GM12878 (cell line): ENCODE measurements at regions not wholly inside any gene's neighbourhood (a gene's known extent, or its start where the extent isn't known, plus 50 kb on each side); places are given as distances from the start of the nearest gene placed in this dataset.

Experiments
- ATAC-seq: fragments of 200-7000 bp; cut with Tn5 transposase; 3 replicates; pipeline ENCODE4 v1.9.1; 2020; ENCODE audit warnings: mild to moderate bottlenecking, moderate library complexity
- BruUV-seq: library from RNA; stranded (reverse); fragments of 400-500 nt; replicated peaks from 2 replicates; lab custom pipeline; 2021; lab: Mats Ljungman, UMichigan
- CTCF ChIA-PET: fragments of 300-600 bp; sonication (Branson Sonifier 250); formaldehyde crosslinking; extraction: SDS; loops from one replicate; lab custom pipeline; 2021; ENCODE audit warnings: inconsistent platforms; lab: Yijun Ruan, JAX
- POLR2A ChIA-PET: fragments of 350-600 bp; formaldehyde crosslinking; extraction: SDS; loops from one replicate; lab custom pipeline; 2021; ENCODE audit warnings: inconsistent platforms; lab: Charles Lee
- RAD21 ChIA-PET: fragments of 300-600 bp; sonication (Branson Sonifier 250); formaldehyde crosslinking; loops from one replicate; lab custom pipeline; 2023; ENCODE audit warnings: antibody characterized with exemption; ENCODE audit not compliant: unreplicated experiment; lab: Charles Lee
- SMC1A ChIA-PET: fragments of 300-600 bp; sonication (Branson Sonifier 250); formaldehyde crosslinking; loops from one replicate; lab custom pipeline; 2023; ENCODE audit not compliant: unreplicated experiment, uncharacterized antibody; lab: Charles Lee
- DNase-seq: peaks from one replicate; pipeline ENCODE4 v3.0.0-alpha.2; 2011; ENCODE audit warnings: low read depth, low spot score
- FAIRE-seq: peaks from 3 replicates; lab custom pipeline; 2011; peaks lifted over from hg19 to GRCh38; lab: Jason Lieb, UNC
- H2AFZ ChIP-seq: 2 replicates; pipeline ENCODE4 v1.6.0; 2011; ENCODE audit warnings: low read depth, low read length, control low read depth; ENCODE audit not compliant: control insufficient read depth
- H3K27ac ChIP-seq: 2 replicates; pipeline ENCODE4 v1.5.1; 2011; ENCODE audit warnings: control low read depth; ENCODE audit not compliant: control insufficient read depth, insufficient read depth
- H3K27me3 ChIP-seq, 2 experiments: replicated peaks in 1 of 2; 2 replicates each; pipeline versions ENCODE4 v1.6.0 to v1.6.1; 2011; ENCODE audit warnings: low read length in 1 of 2; ENCODE audit not compliant: control insufficient read depth in 2 of 2, insufficient read depth in 2 of 2
- H3K36me3 ChIP-seq, 2 experiments: 2 replicates each; pipeline ENCODE4 v1.5.1; 2011; ENCODE audit warnings: low read length in 1 of 2; ENCODE audit not compliant: control insufficient read depth in 2 of 2, insufficient read depth in 2 of 2
- H3K4me1 ChIP-seq: 2 replicates; pipeline ENCODE4 v1.6.1; 2011; ENCODE audit warnings: mild to moderate bottlenecking, low read length, moderate library complexity, mixed read lengths; ENCODE audit not compliant: control insufficient read depth, insufficient read depth
- H3K4me2 ChIP-seq: 2 replicates; pipeline ENCODE4 v1.6.0; 2011; ENCODE audit warnings: control low read depth; ENCODE audit not compliant: control insufficient read depth, insufficient read depth
- H3K4me3 ChIP-seq: fragments of 200-600 bp; sonication (generic); 2 replicates; pipeline ENCODE4 v1.5.1; 2016
- H3K79me2 ChIP-seq: 2 replicates; pipeline ENCODE4 v1.6.0; 2011; ENCODE audit warnings: low read length; ENCODE audit not compliant: control insufficient read depth, insufficient read depth
- H3K9ac ChIP-seq: 2 replicates; pipeline ENCODE4 v1.8.0; 2011; ENCODE audit warnings: low read length, control low read depth, mixed read lengths; ENCODE audit not compliant: control insufficient read depth, insufficient read depth
- H3K9me3 ChIP-seq: replicated peaks from 3 replicates; pipeline ENCODE4 v1.5.1; 2011; ENCODE audit warnings: mild to moderate bottlenecking, low read length; ENCODE audit not compliant: control insufficient read depth, insufficient read depth
- H4K20me1 ChIP-seq: 2 replicates; pipeline ENCODE4 v1.6.0; 2011; ENCODE audit not compliant: control insufficient read depth, insufficient read depth
- EP300 ChIP-seq, 2 experiments: fragments of 150-350 bp in 1 of 2; IDR thresholded peaks; 2 replicates each; pipeline ENCODE4 v1.6.1; 2011 to 2012; ENCODE audit warnings: low read depth in 2 of 2, low read length in 2 of 2, borderline replicate concordance in 1 of 2, improper control_type of control experiment in 1 of 2, inconsistent platforms in 1 of 2; ENCODE audit not compliant: control insufficient read depth in 1 of 2
- LARP7 ChIP-seq: fragments of 450-650 bp; IDR thresholded peaks from 2 replicates; pipeline ENCODE4 v1.6.1; 2017; ENCODE audit warnings: mild to moderate bottlenecking
- MEF2B ChIP-seq: fragments of 450-650 bp; IDR thresholded peaks from 2 replicates; pipeline ENCODE4 v1.6.1; 2018; ENCODE audit warnings: mild to moderate bottlenecking, moderate library complexity; ENCODE audit not compliant: partially characterized antibody, poor library complexity, severe bottlenecking
- MTA3 ChIP-seq: IDR thresholded peaks from 2 replicates; pipeline ENCODE4 v1.6.1; 2012; ENCODE audit warnings: low read length, inconsistent platforms, borderline replicate concordance
- MXI1 ChIP-seq: fragments of 150-350 bp; IDR thresholded peaks from 2 replicates; pipeline ENCODE4 v1.6.1; 2011; ENCODE audit warnings: low read depth, mild to moderate bottlenecking, inconsistent platforms, low read length, improper control_type of control experiment
- NFYB ChIP-seq: IDR thresholded peaks from 2 replicates; pipeline ENCODE4 v1.6.1; 2011; ENCODE audit warnings: low read depth, mild to moderate bottlenecking, low read length, improper control_type of control experiment, moderate library complexity; ENCODE audit not compliant: insufficient read depth
- NR2C2 ChIP-seq: IDR thresholded peaks from 2 replicates; pipeline ENCODE4 v1.6.1; 2011; ENCODE audit warnings: borderline replicate concordance, low read depth; ENCODE audit not compliant: control insufficient read depth, insufficient read length
- PML ChIP-seq: IDR thresholded peaks from 2 replicates; pipeline ENCODE4 v1.6.1; 2012; ENCODE audit warnings: low read length, inconsistent platforms
- POLR2AphosphoS2 ChIP-seq: IDR thresholded peaks from 2 replicates; pipeline ENCODE4 v1.6.1; 2011; ENCODE audit warnings: low read depth, mild to moderate bottlenecking, low read length, improper control_type of control experiment, moderate library complexity
- RB1 ChIP-seq: fragments of 450-650 bp; formaldehyde crosslinking; IDR thresholded peaks from 2 replicates; pipeline ENCODE4 v1.6.1; 2017; ENCODE audit warnings: mild to moderate bottlenecking, borderline replicate concordance
- RBBP5 ChIP-seq: fragments of 200-600 bp; sonication (generic); conservative IDR thresholded peaks from 2 replicates; pipeline ENCODE4 v1.6.1; 2016
- SMC3 ChIP-seq: IDR thresholded peaks from 2 replicates; pipeline ENCODE4 v1.6.1; 2011; ENCODE audit warnings: low read length, improper control_type of control experiment, borderline replicate concordance
- SRF ChIP-seq, 2 experiments: IDR thresholded peaks; 2 replicates each; pipeline ENCODE4 v1.6.1; 2011; ENCODE audit warnings: low read depth in 2 of 2, low read length in 2 of 2, mild to moderate bottlenecking in 1 of 2, moderate library complexity in 1 of 2
- WRNIP1 ChIP-seq: IDR thresholded peaks from 2 replicates; pipeline ENCODE4 v1.6.1; 2011; ENCODE audit warnings: low read depth, low read length, improper control_type of control experiment, borderline replicate concordance
- YBX1 ChIP-seq: fragments of 450-650 bp; IDR thresholded peaks from 2 replicates; pipeline ENCODE4 v1.6.1; 2016; ENCODE audit warnings: antibody characterized with exemption
- WGBS: methylation state at CpG from one replicate; pipeline ENCODE4 v1.1.6; 2016; ENCODE audit warnings: low lambda C conversion rate; ENCODE audit not compliant: insufficient replicate concordance, insufficient coverage; ENCODE audit errors: missing lambda C conversion rate; 5-methylcytosine and 5-hydroxymethylcytosine counted together
- in situ Hi-C: fragments of 300-500 bp; cut with MboI; formaldehyde crosslinking; loops from 9 replicates; pipeline ENCODE4 v1.14.3; 2018; ENCODE audit warnings: mixed read lengths
- intact Hi-C: fragments of 100-400 bp; cut with micrococcal nuclease; formaldehyde crosslinking; loops from one replicate; pipeline ENCODE4 v1.14.2; 2022; ENCODE audit not compliant: unreplicated experiment

DNA sequence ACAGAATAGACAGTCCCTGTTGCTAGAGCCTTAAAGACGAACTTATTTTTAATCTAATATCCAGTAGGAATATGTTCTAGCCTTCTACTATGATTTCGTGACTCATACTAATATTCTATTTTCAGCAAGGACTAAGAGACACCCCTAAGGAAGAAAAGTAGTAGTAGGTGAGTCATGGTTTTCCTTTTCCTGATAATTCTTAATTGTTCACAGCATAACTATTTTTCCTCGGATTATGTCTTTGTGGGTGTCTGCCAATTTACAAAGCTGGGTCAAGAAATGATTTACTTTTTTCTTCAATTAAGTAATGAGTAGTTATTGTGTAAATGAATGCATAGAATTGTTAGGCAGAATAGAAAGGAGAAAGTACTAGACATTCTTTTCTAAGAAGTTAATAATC lies 292.2 kb downstream of the TOX3 start:
- DNase-seq (no peak), FAIRE-seq (no peak), ATAC-seq (no peak)
- Histone ChIP-seq H3K27me3 (no peaks in the 10 kb centered on the region), H3K36me3 (no peaks in the 10 kb centered on the region), H2AFZ (no peak overlapping the region), H3K27ac (no peak overlapping the region), H3K4me2 (no peak overlapping the region), H3K4me3 (no peak overlapping the region), H3K9ac (no peak overlapping the region), H3K79me2 (no peaks in the 10 kb centered on the region), H3K9me3 (no peaks in the 10 kb centered on the region), H4K20me1 (no peaks in the 10 kb centered on the region), H3K4me1 (no peaks in the 10 kb centered on the region)
- TF ChIP-seq WRNIP1 = no peak
- no peak for TF ChIP-seq YBX1
- TF ChIP-seq SRF (IDR thresholded peaks at IDR 0.05; ENCODE audit: low read depth in 2 of 2, low read length in 2 of 2) = no peak
- no peak for TF ChIP-seq MXI1
- TF ChIP-seq POLR2AphosphoS2 = no peak
- TF ChIP-seq PML = no peak
- BruUV-seq = no TSS peak
- 5% methylated on average over 3 of the region's 3 CpGs for WGBS
- ChIA-PET POLR2A (no interaction called here), CTCF (no interaction called here), SMC1A (no interaction called here), RAD21 (no interaction called here)
- in situ Hi-C loops = no loop called here
- intact Hi-C loops = no loop called here

GRCh38 chr16:52252680-52253079 lies 294.3 kb downstream of the TOX3 start:
- FAIRE-seq (no peak), DNase-seq (no peak), ATAC-seq (no peak)
- POLR2A ChIA-PET = no interaction called here
- H3K79me2 ChIP-seq = no peaks in the 10 kb centered on the region
- in situ Hi-C loops (no loop called here), intact Hi-C loops (no loop called here)
- H2AFZ ChIP-seq = no peak overlapping the region
- no peak overlapping the region for H3K4me2 ChIP-seq
- no peak overlapping the region for H3K4me3 ChIP-seq
- H3K9me3 ChIP-seq = no peaks in the 10 kb centered on the region
- H3K27me3 ChIP-seq = no peaks in the 10 kb centered on the region
- H3K36me3 ChIP-seq = no peaks in the 10 kb centered on the region
- H3K4me1 ChIP-seq = no peaks in the 10 kb centered on the region
- CTCF ChIA-PET = interaction anchor here (1.5 kb wide), 1 partner anchor 660 kb away, joined by 4 read pairs; no protein-coding TSS in a partner anchor
- H4K20me1 ChIP-seq = no peaks in the 10 kb centered on the region
- no TSS peak for BruUV-seq
- RAD21 ChIA-PET = no interaction called here
- no peak overlapping the region for H3K9ac ChIP-seq
- SMC1A ChIA-PET = interaction anchor here (0.9 to 1.7 kb wide), 2 partner anchors 51 to 61 kb away, joined by 3 to 7 read pairs; no protein-coding TSS in a partner anchor
- no peak overlapping the region for H3K27ac ChIP-seq
- WGBS = 64% methylated on average over 2 of the region's 2 CpGs
- TF ChIP-seq SMC3 (no peak), RBBP5 (no peak), EP300 (IDR thresholded peaks at IDR 0.05; ENCODE audit: borderline replicate concordance in 1 of 2, control insufficient read depth in 1 of 2, low read depth in 2 of 2, low read length in 2 of 2) (no peak), NR2C2 (no peak), MEF2B (no peak), RB1 (no peak), MTA3 (no peak), PML (no peak), LARP7 (no peak), NFYB (no peak)
